ENCODE measurements at regions not wholly inside any gene's neighbourhood (a gene's known extent, or its start where the extent isn't known, plus 50 kb on each side); places are given as distances from the start of the nearest gene placed in this dataset.

DNA sequence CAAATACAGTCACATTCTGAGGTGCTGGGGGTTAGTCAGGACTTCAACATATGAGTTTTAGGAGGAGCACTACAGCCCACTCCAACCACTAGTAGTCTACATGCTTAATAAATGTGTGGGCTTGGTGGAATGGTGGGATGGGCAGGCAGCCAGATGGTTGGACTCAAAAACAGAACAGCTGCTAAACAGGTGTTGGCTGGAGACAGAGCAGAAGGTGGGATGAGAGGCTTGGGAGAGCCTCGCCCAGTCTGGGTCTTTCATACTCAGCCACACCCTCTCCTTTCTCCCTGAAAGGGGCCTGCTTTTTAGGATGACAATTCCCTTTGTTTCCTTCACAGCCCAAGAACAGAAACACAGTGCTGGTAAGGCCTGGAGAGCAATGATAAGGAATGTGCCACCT lies 143.9 kb upstream of the KLHL29 start:
- TF ChIP-seq POLR2A (IDR thresholded peaks at IDR 0.05; ENCODE audit: borderline replicate concordance, extremely low read depth, insufficient read depth, insufficient read length) = no peak
- TF ChIP-seq CTCF (IDR thresholded peaks at IDR 0.05 in 2 of 3, conservative IDR thresholded peaks at IDR 0.05 in 1 of 3; ENCODE audit: borderline replicate concordance in 1 of 3, insufficient read depth in 1 of 3, low read depth in 2 of 3, low read length in 2 of 3) = no peak
- TF ChIP-seq POLR2AphosphoS5 (IDR thresholded peaks at IDR 0.05; ENCODE audit: low read depth, low read length) = no peak
